Left cardiac atrium (tissue), 4 donors: ENCODE measurements at regions not wholly inside any gene's neighbourhood (a gene's known extent, or its start where the extent isn't known, plus 50 kb on each side); places are given as distances from the start of the nearest gene placed in this dataset.
"Not testable (repeated sequence)": the region's sequence is repeated elsewhere in the genome, so short reads cannot be mapped to it uniquely, and the experiment has no call there.

Experiments used
- ATAC-seq, 2 donors: fragments of 200-7000 bp; cut with Tn5 transposase; one replicate each; pipeline ENCODE4 v1.9.1; 2020; ENCODE audit warnings: mild to moderate bottlenecking in 2 of 2, moderate library complexity in 2 of 2
- DNase-seq: peaks from one replicate; pipeline ENCODE4 v3.0.0-alpha.2; 2020
- intact Hi-C, 2 donors: fragments of 100-400 bp; cut with DNase I; formaldehyde crosslinking; loops; one replicate each; pipeline versions ENCODE4 v1.14.1 to v1.15.1; 2022 to 2023
- donor health status: DM: no; HTN: yes; CAD: no.
- donor health status: DM: no; HTN: yes; CAD: no; lungs with severe emphysema.
- donor health status: DM: yes; HTN: yes; CAD: no.
- donor health status: Dilated cardiomyopathy.

DNA sequence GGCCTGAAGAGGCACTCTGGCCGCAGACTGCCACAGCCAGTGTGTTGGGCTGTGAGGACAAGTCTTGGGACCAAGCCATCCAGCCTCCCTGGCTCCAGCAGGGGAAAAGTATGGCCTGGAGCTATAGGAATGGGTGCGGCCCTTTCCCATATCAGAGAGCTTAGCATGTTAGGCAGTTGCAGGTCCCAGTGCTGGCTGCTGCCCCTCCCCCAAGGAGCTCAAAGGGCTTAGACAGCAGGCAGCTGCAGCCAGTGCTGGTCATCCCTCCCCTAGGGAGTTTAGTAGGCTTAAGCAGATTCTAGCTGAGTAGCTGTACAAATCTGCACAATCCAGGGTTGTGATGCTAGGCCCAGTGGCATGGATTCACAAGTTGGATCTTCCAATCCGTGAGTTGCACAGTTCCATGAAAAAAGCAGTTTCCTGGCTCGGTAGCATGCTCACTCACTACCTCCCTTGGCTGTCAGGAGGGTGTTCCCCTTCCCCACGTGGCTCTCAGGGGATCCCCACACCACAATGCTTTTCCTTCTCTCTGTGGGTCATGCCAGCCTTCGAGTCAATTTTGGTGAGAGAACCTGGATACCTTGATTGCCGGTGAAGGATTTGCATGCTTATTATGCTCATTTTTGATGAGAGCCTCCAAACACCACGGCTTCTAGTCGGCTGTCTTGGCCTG is 1490.8 kb downstream of the BRINP3 start:
- no peak for DNase-seq
- intact Hi-C loops = no loop called here

GRCh38 chr1:188988589-188988988 is 1489.1 kb downstream of the BRINP3 start:
- ATAC-seq (no peak), DNase-seq (no peak)
- intact Hi-C loops = no loop called here

More for the DNA sequence above, 1490.8 kb downstream of the BRINP3 start:
- ATAC-seq = no peak

DNA sequence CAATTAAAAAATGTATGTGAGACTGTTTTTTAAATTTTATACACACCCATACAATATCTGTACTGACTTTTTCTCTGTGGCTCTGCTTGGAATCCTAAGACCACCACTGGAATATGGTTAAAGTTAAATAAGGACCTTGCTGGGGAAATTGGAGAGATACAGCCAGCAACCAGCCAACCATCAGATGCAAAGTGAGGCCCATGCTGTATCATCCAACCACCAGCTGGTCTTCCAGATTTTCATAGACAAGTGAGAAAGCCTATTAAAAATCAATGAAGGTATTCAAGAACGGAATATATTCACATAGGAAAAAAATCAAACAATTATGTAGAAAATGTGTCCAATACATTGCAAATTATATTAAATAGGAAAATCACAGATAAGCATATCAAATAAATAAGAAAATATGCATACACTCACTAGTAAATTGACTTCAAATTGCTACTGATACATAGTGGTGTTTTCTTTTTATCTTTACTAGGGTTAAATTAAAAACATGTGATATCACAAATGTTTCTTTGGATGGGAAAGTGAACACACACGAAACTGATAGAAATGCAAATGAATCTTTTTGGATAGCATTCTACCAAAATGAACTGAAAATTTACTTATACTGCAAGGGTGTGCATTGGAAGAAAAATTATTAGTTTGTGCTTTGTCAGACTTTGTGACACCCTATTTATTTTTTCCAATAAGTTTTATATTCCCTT is 1486.3 kb downstream of the BRINP3 start:
- no peak for ATAC-seq
- intact Hi-C loops = no loop called here
- DNase-seq = no peak

GRCh38 chr1:189007824-189008223 is 1469.8 kb downstream of the BRINP3 start:
- intact Hi-C loops = no loop called here

DNA sequence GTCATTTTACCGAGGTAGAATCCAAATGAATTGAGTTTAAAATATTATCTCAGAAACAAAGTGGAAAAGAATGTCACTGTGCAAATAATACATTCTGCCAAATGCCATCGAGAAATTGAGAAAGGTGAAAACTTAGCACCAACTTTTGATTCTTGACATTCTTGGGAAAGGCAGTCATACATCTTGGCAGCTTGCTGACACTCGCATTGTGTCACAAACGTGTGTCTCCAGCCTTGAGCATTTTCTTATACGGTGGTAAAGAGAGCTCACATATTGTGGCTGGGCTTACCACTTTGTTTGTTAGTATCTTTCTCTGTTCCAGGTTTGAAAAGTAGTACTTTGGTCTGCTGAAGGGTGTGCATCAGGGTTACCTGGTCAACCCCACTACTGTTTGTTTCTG is 1456.1 kb downstream of the BRINP3 start:
- ATAC-seq (no peak), DNase-seq (no peak)
- intact Hi-C loops = no loop called here

More at GRCh38 chr1:189007824-189008223, 1469.8 kb downstream of the BRINP3 start:
- DNase-seq = no peak
- no peak for ATAC-seq

DNA sequence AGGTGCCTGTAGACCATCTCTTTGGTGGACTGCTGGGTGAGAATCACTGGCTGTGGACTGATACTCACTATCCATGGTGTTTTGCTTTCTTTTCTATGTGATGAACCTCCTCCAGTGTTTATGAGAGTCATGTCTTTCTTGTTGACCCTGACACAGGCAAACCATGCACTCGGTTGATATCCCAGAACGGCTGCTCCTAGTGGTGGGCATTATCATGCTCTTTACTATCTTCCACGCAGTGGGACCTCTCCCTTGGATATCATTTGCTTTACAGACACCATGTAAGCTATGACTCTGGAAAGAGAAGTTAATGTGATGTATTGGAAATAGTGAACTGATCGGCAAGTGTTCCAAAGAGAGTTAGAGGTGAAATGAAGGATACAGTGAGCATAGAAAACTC is 1455.6 kb downstream of the BRINP3 start:
- ATAC-seq = no peak

GRCh38 chr1:189027512-189027911 is 1450.2 kb downstream of the BRINP3 start:
- DNase-seq (no peak), ATAC-seq (no peak)
- intact Hi-C loops = no loop called here

More for the DNA sequence above, 1455.6 kb downstream of the BRINP3 start:
- DNase-seq = no peak
- intact Hi-C loops = no loop called here

- ATAC-seq (no peak), DNase-seq (no peak)
- intact Hi-C loops = no loop called here
These were observed 1444.5 kb downstream of the BRINP3 start for GRCh38 chr1:189033169-189033568.

- no peak for ATAC-seq
- DNase-seq = no peak
- intact Hi-C loops = no loop called here
These were observed 1441.0 kb downstream of the BRINP3 start for GRCh38 chr1:189036628-189037027.

DNA sequence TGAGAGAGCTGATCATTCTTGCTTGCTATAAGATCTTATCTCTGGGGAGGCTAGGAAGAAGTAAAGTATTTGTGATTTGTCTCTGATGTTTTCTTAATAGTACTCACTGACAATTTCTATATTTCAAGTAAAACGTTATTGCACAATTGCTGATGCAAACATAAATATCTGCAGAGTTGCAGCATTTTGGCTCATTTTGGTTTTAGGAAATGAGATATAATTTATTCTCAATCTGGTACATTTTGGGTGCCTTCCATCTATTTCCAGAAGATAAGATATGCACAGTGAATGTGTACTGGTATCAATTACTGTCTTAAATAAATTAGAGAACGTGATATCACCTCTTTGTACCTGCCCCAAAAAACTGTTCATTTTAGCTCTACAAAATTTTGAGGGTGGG is 1431.5 kb downstream of the BRINP3 start:
- no peak for DNase-seq
- no peak for ATAC-seq
- intact Hi-C loops = no loop called here

DNA sequence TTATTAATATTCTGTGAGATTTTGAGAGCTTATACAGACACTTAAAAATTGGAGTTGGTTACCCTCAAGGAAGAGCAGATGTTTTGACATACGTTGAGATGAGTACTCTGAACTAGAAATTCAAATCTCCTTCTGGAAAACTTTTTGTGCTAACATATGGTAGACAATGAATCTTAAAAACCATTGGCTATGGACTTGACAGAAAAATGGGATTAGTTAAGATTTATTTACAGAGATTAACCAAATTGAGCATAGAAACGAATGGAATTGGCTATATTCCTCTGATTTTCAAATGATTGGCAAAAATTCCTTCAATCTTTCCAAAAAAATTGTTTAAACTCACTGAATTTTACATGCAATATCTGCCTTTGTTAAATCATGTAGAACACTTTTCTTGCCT is 1392.9 kb downstream of the BRINP3 start:
- intact Hi-C loops = no loop called here
- DNase-seq = no peak
- no peak for ATAC-seq

DNA sequence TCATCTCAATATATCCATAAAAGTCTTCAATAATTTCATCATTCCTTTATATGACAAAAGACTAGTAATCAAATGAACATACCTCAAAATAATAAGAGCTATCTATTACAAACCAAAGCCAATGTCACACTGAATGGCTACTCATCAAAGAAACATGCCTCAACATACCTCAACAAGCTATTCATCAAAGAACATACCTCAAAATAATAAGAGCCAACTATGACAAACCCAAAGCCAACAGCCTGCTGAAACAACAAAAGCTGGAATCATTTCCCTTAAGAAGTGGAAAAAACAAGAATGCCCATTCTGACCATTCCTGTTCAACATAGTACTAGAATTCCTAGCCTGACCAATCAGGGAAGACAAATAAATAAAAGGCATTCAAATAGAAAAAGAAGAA is 1373.7 kb downstream of the BRINP3 start:
- DNase-seq (no peak), ATAC-seq (no peak)
- intact Hi-C loops = no loop called here

DNA sequence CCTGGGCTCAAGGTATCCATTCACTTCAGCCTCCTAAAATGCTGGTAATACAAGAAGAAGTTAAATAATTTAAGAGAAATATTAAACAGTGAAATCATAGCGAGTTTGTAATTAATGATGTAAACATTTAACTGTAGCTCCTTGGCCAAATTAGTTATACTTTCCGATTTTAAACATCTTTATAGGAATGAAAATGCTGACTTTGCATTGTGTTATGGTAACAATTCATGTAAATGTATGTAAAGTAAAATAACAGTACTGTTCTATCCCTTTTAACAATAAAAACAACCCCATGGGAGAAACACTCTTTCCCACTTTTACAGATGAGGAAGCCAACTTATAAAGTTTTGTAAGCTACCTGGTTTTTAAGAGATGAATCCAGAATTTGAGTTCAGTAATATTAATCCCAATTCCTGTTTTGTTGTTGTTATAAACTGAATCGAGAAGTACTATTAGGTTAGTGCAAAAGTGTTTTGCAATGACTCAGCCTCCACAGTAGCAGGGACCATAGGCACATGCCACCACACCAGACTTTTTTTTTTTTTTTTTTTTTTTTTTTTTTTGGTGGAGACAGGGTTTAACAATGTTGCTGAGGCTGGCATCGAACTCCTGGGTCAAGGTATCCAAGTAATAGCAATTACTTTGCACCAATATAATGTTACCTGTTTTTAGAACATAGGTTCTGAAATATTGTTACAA is 1360.4 kb downstream of the BRINP3 start:
- intact Hi-C loops = no loop called here
- DNase-seq (no peak), ATAC-seq (no peak)

- intact Hi-C loops = no loop called here
- ATAC-seq = no peak
These were observed 1355.7 kb downstream of the BRINP3 start for GRCh38 chr1:189121941-189122340.

DNA sequence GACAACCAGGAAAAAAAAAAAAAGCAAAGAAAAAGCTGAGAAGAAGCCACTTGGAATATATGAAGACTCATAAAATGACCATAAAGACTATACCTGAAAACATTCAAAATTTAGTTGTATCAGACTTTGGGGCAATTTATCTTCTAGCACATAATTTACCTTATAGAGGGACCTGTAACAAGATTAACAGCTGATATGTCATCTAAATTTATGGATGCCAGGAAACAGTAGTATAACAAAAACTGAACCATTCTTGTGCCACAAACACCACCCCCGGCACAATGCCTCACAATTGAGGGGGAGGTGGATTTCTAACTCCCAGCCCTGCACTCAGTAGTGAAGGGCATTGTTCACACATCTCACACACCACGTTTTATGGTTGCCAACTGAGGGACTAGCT is 1352.0 kb downstream of the BRINP3 start:
- DNase-seq (no peak), ATAC-seq (no peak)
- intact Hi-C loops = no loop called here

More at GRCh38 chr1:189121941-189122340, 1355.7 kb downstream of the BRINP3 start:
- DNase-seq = no peak

GRCh38 chr1:189131576-189131975 is 1346.1 kb downstream of the BRINP3 start:
- DNase-seq (no peak), ATAC-seq (no peak)
- intact Hi-C loops = no loop called here

DNA sequence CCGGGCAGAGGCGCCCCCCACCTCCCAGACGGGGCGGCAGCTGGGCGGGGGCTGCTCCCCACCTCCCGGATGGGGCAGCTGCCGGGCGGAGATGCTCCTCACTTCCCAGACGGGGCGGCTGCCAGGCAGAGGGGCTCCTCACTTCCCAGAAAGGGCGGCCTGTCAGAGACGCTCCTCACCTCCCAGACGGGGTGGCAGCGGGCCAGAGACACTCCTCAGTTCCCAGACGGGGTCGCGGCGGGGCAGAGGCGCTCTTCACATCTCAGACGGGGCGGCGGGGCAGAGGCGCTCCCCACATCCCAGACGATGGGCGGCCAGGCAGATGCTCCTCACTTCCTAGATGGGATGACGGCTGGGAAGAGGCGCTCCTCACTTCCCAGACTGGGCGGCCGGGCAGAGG is 1337.9 kb downstream of the BRINP3 start:
- ATAC-seq, DNase-seq, intact Hi-C loops: not testable (repeated sequence)

- DNase-seq (no peak), ATAC-seq (no peak)
- intact Hi-C loops = no loop called here
These were observed 1336.6 kb downstream of the BRINP3 start for GRCh38 chr1:189141056-189141455.

DNA sequence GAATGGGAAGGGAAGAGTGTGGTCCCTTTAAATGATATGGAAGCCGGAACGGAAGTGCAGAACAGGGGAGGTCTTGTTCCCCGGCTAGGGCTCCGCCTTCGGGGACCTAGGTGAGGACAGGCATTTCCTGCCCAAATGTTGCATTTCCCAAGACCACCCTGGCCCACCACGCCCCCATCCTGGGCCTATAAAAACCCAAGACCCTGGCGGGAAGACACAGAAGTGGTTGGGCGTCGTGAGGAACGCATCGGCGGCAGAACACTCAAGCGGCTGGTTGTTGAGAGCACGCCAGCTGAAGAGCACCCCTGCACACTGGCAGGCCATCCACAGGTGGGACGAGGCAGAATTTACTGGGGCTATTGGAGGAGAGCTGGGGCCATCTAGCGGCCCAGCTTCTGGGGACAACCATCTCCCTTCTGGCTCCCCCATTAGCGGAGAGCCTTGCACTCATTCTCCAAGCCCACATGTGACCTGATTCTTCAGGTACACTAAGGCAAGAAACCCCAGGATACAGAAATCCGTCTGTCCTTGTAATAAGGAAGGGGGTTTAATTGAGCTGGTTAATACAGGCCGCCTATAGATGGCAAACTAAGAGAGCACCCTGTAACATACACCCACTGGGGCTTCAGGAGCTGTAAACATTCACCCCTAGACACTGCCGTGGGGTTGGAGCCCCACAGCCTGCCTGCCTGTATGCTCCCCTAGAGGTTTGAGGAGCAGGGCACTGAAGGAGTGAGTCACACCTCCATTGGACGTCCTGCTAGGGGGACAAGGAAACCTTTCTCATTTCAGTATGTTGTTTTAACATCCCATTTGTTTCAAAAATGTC is 1327.9 kb downstream of the BRINP3 start:
- DNase-seq (no peak), ATAC-seq (no peak)
- intact Hi-C loops = no loop called here

GRCh38 chr1:189150624-189151023 is 1327.0 kb downstream of the BRINP3 start:
- intact Hi-C loops = no loop called here
- ATAC-seq (no peak), DNase-seq (no peak)
